ENCODE measurements at regions not wholly inside any gene's neighbourhood (a gene's known extent, or its start where the extent isn't known, plus 50 kb on each side); places are given as distances from the start of the nearest gene placed in this dataset.
"Not testable (repeated sequence)": the region's sequence is repeated elsewhere in the genome, so short reads cannot be mapped to it uniquely, and the experiment has no call there.

GRCh38 chr1:199242601-199243000 lies 603.8 kb downstream of the PTPRC start:
- Histone ChIP-seq H3K4me2 (ENCODE audit: low read length) (no peak overlapping the region), H3K4me1 (ENCODE audit: control insufficient read depth, insufficient read depth, low read length) (no peaks in the 10 kb centered on the region), H3K4me3 (ENCODE audit: low read length) (no peak overlapping the region), H3K27me3 (ENCODE audit: control insufficient read depth, insufficient read depth, low read length) (no peaks in the 10 kb centered on the region), H3K36me3 (ENCODE audit: insufficient read depth, low read length) (no peaks in the 10 kb centered on the region), H3K9me3 (replicated peaks; ENCODE audit: low read length) (no peaks in the 10 kb centered on the region), H3K9ac (ENCODE audit: low read depth, low read length) (no peak overlapping the region)

- Histone ChIP-seq H3K27me3 (ENCODE audit: control insufficient read depth, insufficient read depth, low read length) (no peaks in the 10 kb centered on the region), H3K4me2 (ENCODE audit: low read length) (no peak overlapping the region), H3K4me3 (ENCODE audit: low read length) (no peak overlapping the region), H3K9me3 (replicated peaks; ENCODE audit: low read length) (no peaks in the 10 kb centered on the region), H3K36me3 (ENCODE audit: insufficient read depth, low read length) (no peaks in the 10 kb centered on the region), H3K4me1 (ENCODE audit: control insufficient read depth, insufficient read depth, low read length) (no peaks in the 10 kb centered on the region), H3K9ac (ENCODE audit: low read depth, low read length) (no peak overlapping the region)
Measured at GRCh38 chr1:199243423-199244061, 604.7 kb downstream of the PTPRC start.

GRCh38 chr1:199245946-199246345 lies 607.1 kb downstream of the PTPRC start:
- Histone ChIP-seq H3K36me3 (ENCODE audit: insufficient read depth, low read length) (no peaks in the 10 kb centered on the region), H3K4me1 (ENCODE audit: control insufficient read depth, insufficient read depth, low read length) (no peaks in the 10 kb centered on the region), H3K9ac (ENCODE audit: low read depth, low read length) (no peak overlapping the region), H3K27me3 (ENCODE audit: control insufficient read depth, insufficient read depth, low read length) (no peaks in the 10 kb centered on the region), H3K9me3 (replicated peaks; ENCODE audit: low read length) (no peaks in the 10 kb centered on the region), H3K4me3 (ENCODE audit: low read length) (no peak overlapping the region), H3K4me2 (ENCODE audit: low read length) (no peak overlapping the region)

- H3K4me2 ChIP-seq (ENCODE audit: low read length): no peak overlapping the region
- no peaks in the 10 kb centered on the region for H3K9me3 ChIP-seq (replicated peaks; ENCODE audit: low read length)
- H3K4me3 ChIP-seq (ENCODE audit: low read length): no peak overlapping the region
- H3K4me1 ChIP-seq (ENCODE audit: control insufficient read depth, insufficient read depth, low read length): no peaks in the 10 kb centered on the region
- H3K9ac ChIP-seq (ENCODE audit: low read depth, low read length): no peak overlapping the region
- H3K36me3 ChIP-seq (ENCODE audit: insufficient read depth, low read length): no peaks in the 10 kb centered on the region
- H3K27me3 ChIP-seq (ENCODE audit: control insufficient read depth, insufficient read depth, low read length): no peaks in the 10 kb centered on the region
Measured at GRCh38 chr1:199246716-199247115, 607.9 kb downstream of the PTPRC start.

GRCh38 chr1:199247891-199248290 lies 609.1 kb downstream of the PTPRC start:
- no peaks in the 10 kb centered on the region for H3K27me3 ChIP-seq (ENCODE audit: control insufficient read depth, insufficient read depth, low read length)
- H3K9ac ChIP-seq (ENCODE audit: low read depth, low read length): no peak overlapping the region
- no peaks in the 10 kb centered on the region for H3K4me1 ChIP-seq (ENCODE audit: control insufficient read depth, insufficient read depth, low read length)
- no peaks in the 10 kb centered on the region for H3K9me3 ChIP-seq (replicated peaks; ENCODE audit: low read length)
- no peaks in the 10 kb centered on the region for H3K36me3 ChIP-seq (ENCODE audit: insufficient read depth, low read length)
- H3K4me3 ChIP-seq (ENCODE audit: low read length): no peak overlapping the region
- H3K4me2 ChIP-seq (ENCODE audit: low read length): no peak overlapping the region

GRCh38 chr1:199254040-199254439 lies 615.2 kb downstream of the PTPRC start:
- H3K9me3 ChIP-seq (replicated peaks; ENCODE audit: low read length); H3K36me3 ChIP-seq (ENCODE audit: insufficient read depth, low read length); H3K4me1 ChIP-seq (ENCODE audit: control insufficient read depth, insufficient read depth, low read length); H3K27me3 ChIP-seq (ENCODE audit: control insufficient read depth, insufficient read depth, low read length); H3K9ac ChIP-seq (ENCODE audit: low read depth, low read length); H3K4me3 ChIP-seq (ENCODE audit: low read length); H3K4me2 ChIP-seq (ENCODE audit: low read length): not testable (repeated sequence)

- Histone ChIP-seq H3K9ac (ENCODE audit: low read depth, low read length) (no peak overlapping the region), H3K4me3 (ENCODE audit: low read length) (no peak overlapping the region), H3K4me1 (ENCODE audit: control insufficient read depth, insufficient read depth, low read length) (no peaks in the 10 kb centered on the region), H3K4me2 (ENCODE audit: low read length) (no peak overlapping the region), H3K27me3 (ENCODE audit: control insufficient read depth, insufficient read depth, low read length) (no peaks in the 10 kb centered on the region), H3K36me3 (ENCODE audit: insufficient read depth, low read length) (no peaks in the 10 kb centered on the region), H3K9me3 (replicated peaks; ENCODE audit: low read length) (no peaks in the 10 kb centered on the region)
Measured at GRCh38 chr1:199261328-199261727, 622.5 kb downstream of the PTPRC start.

GRCh38 chr1:199264283-199264682 lies 625.4 kb downstream of the PTPRC start:
- no peaks in the 10 kb centered on the region for H3K4me1 ChIP-seq (ENCODE audit: control insufficient read depth, insufficient read depth, low read length)
- H3K36me3 ChIP-seq (ENCODE audit: insufficient read depth, low read length): no peaks in the 10 kb centered on the region
- no peaks in the 10 kb centered on the region for H3K9me3 ChIP-seq (replicated peaks; ENCODE audit: low read length)
- no peaks in the 10 kb centered on the region for H3K27me3 ChIP-seq (ENCODE audit: control insufficient read depth, insufficient read depth, low read length)
- no peak overlapping the region for H3K4me2 ChIP-seq (ENCODE audit: low read length)
- H3K4me3 ChIP-seq (ENCODE audit: low read length): no peak overlapping the region
- H3K9ac ChIP-seq (ENCODE audit: low read depth, low read length): no peak overlapping the region

- Histone ChIP-seq H3K27me3 (ENCODE audit: control insufficient read depth, insufficient read depth, low read length) (no peaks in the 10 kb centered on the region), H3K9me3 (replicated peaks; ENCODE audit: low read length) (no peaks in the 10 kb centered on the region), H3K4me1 (ENCODE audit: control insufficient read depth, insufficient read depth, low read length) (no peaks in the 10 kb centered on the region), H3K9ac (ENCODE audit: low read depth, low read length) (no peak overlapping the region), H3K36me3 (ENCODE audit: insufficient read depth, low read length) (no peaks in the 10 kb centered on the region), H3K4me2 (ENCODE audit: low read length) (no peak overlapping the region), H3K4me3 (ENCODE audit: low read length) (no peak overlapping the region)
Measured at GRCh38 chr1:199264911-199265310, 626.1 kb downstream of the PTPRC start.

- no peaks in the 10 kb centered on the region for H3K4me1 ChIP-seq (ENCODE audit: control insufficient read depth, insufficient read depth, low read length)
- no peaks in the 10 kb centered on the region for H3K36me3 ChIP-seq (ENCODE audit: insufficient read depth, low read length)
- H3K9ac ChIP-seq (ENCODE audit: low read depth, low read length): no peak overlapping the region
- H3K4me2 ChIP-seq (ENCODE audit: low read length): no peak overlapping the region
- no peak overlapping the region for H3K4me3 ChIP-seq (ENCODE audit: low read length)
- H3K27me3 ChIP-seq (ENCODE audit: control insufficient read depth, insufficient read depth, low read length): no peaks in the 10 kb centered on the region
- no peaks in the 10 kb centered on the region for H3K9me3 ChIP-seq (replicated peaks; ENCODE audit: low read length)
Measured at GRCh38 chr1:199265319-199265718, 626.5 kb downstream of the PTPRC start.

- peaks cover 28% of the 10 kb centered on the region for H3K4me1 ChIP-seq (ENCODE audit: control insufficient read depth, insufficient read depth, low read length)
- no peaks in the 10 kb centered on the region for H3K27me3 ChIP-seq (ENCODE audit: control insufficient read depth, insufficient read depth, low read length)
- no peak overlapping the region for H3K9ac ChIP-seq (ENCODE audit: low read depth, low read length)
- no peaks in the 10 kb centered on the region for H3K36me3 ChIP-seq (ENCODE audit: insufficient read depth, low read length)
- no peak overlapping the region for H3K4me3 ChIP-seq (ENCODE audit: low read length)
- no peak overlapping the region for H3K4me2 ChIP-seq (ENCODE audit: low read length)
- H3K9me3 ChIP-seq (replicated peaks; ENCODE audit: low read length): no peaks in the 10 kb centered on the region
Measured at GRCh38 chr1:199269241-199269640, 630.4 kb downstream of the PTPRC start.

- H3K36me3 ChIP-seq (ENCODE audit: insufficient read depth, low read length): no peaks in the 10 kb centered on the region
Measured at GRCh38 chr1:199272139-199272544, 633.3 kb downstream of the PTPRC start.

More at GRCh38 chr1:199272139-199272544, 633.3 kb downstream of the PTPRC start:
- peaks cover 28% of the 10 kb centered on the region for H3K4me1 ChIP-seq (ENCODE audit: control insufficient read depth, insufficient read depth, low read length)
- H3K9me3 ChIP-seq (replicated peaks; ENCODE audit: low read length): no peaks in the 10 kb centered on the region
- H3K4me2 ChIP-seq (ENCODE audit: low read length): peak overlapping the region; percentile 58
- H3K4me3 ChIP-seq (ENCODE audit: low read length): peak overlapping the region; percentile 28
- no peaks in the 10 kb centered on the region for H3K27me3 ChIP-seq (ENCODE audit: control insufficient read depth, insufficient read depth, low read length)
- peak overlapping the region; percentile 59 for H3K9ac ChIP-seq (ENCODE audit: low read depth, low read length)

Data from skeletal muscle satellite cell (primary cell).